Neural progenitor cell (in vitro differentiated cells): ENCODE measurements at regions not wholly inside any gene's neighbourhood (a gene's known extent, or its start where the extent isn't known, plus 50 kb on each side); places are given as distances from the start of the nearest gene placed in this dataset.
A peak's percentile ranks its signal among the peaks of the same experiment; 100 is the strongest.

Experiments
- DNase-seq: peaks from one replicate; pipeline ENCODE4 v3.0.0-alpha.2; 2016; ENCODE audit warnings: low spot score
- H2AFZ ChIP-seq: fragments of 200-600 bp; sonication (generic); replicated peaks from 2 replicates; pipeline ENCODE4 v1.6.1; 2016; ENCODE audit warnings: antibody characterized with exemption
- H3F3A ChIP-seq: fragments of 200-600 bp; sonication (generic); 2 replicates; pipeline ENCODE4 v1.6.1; 2016; ENCODE audit warnings: antibody characterized with exemption, low read depth
- H3K27ac ChIP-seq: fragments of 200-600 bp; sonication (generic); 2 replicates; pipeline ENCODE4 v1.5.1; 2016; ENCODE audit warnings: mild to moderate bottlenecking
- H3K27me3 ChIP-seq: fragments of 200-600 bp; sonication (generic); 2 replicates; pipeline ENCODE4 v1.6.1; 2016; ENCODE audit warnings: mild to moderate bottlenecking, moderate library complexity
- H3K36me3 ChIP-seq: fragments of 200-600 bp; sonication (generic); 2 replicates; pipeline ENCODE4 v1.5.1; 2016
- H3K4me1 ChIP-seq: fragments of 200-600 bp; sonication (generic); 2 replicates; pipeline ENCODE4 v1.6.1; 2016; ENCODE audit warnings: mixed run types
- H3K4me2 ChIP-seq: fragments of 200-600 bp; sonication (generic); 2 replicates; pipeline ENCODE4 v1.6.1; 2016
- H3K4me3 ChIP-seq: fragments of 200-600 bp; sonication (generic); 2 replicates; pipeline ENCODE4 v1.5.1; 2016
- H3K79me2 ChIP-seq: fragments of 200-600 bp; sonication (generic); 2 replicates; pipeline ENCODE4 v1.6.1; 2016; ENCODE audit warnings: low read depth
- H3K9ac ChIP-seq: fragments of 200-600 bp; sonication (generic); 2 replicates; pipeline ENCODE4 v1.6.1; 2016
- H3K9me3 ChIP-seq: fragments of 200-600 bp; sonication (generic); 2 replicates; pipeline ENCODE4 v1.5.1; 2016; ENCODE audit warnings: low read depth
- H4K20me1 ChIP-seq: fragments of 200-600 bp; sonication (generic); 2 replicates; pipeline ENCODE4 v1.6.1; 2016; ENCODE audit warnings: low read depth
- H3K27ac Mint-ChIP-seq: 3 replicates; pipeline ENCODE4 v1.8.0; 2021; ENCODE audit warnings: mixed read lengths
- H3K27me3 Mint-ChIP-seq: 2 replicates; pipeline ENCODE4 v1.8.0; 2022; ENCODE audit warnings: low read depth, mild to moderate bottlenecking, inconsistent platforms, moderate library complexity, mixed read lengths; ENCODE audit not compliant: insufficient read depth
- H3K36me3 Mint-ChIP-seq: 3 replicates; pipeline ENCODE4 v1.8.0; 2021; ENCODE audit warnings: mixed read lengths
- H3K4me1 Mint-ChIP-seq: 3 replicates; pipeline ENCODE4 v1.8.0; 2021; ENCODE audit warnings: mixed read lengths
- H3K4me3 Mint-ChIP-seq: 3 replicates; pipeline ENCODE4 v1.8.0; 2021; ENCODE audit warnings: mild to moderate bottlenecking, moderate library complexity, mixed read lengths
- H3K9me3 Mint-ChIP-seq: 3 replicates; pipeline ENCODE4 v1.8.0; 2020; ENCODE audit warnings: mixed read lengths
- EZH2 ChIP-seq: fragments of 200-600 bp; sonication (generic); IDR thresholded peaks from 2 replicates; pipeline ENCODE4 v1.6.1; 2017; ENCODE audit warnings: antibody characterized with exemption, mild to moderate bottlenecking, moderate library complexity
- EZH2phosphoT487 ChIP-seq: fragments of 200-600 bp; sonication (generic); IDR thresholded peaks from 2 replicates; pipeline ENCODE4 v1.6.1; 2017; ENCODE audit warnings: antibody characterized with exemption
- TF ChIP-seq, protein P1 (sequence below): fragments of 200-600 bp; sonication (generic); IDR thresholded peaks from 2 replicates; pipeline ENCODE4 v1.5.1; 2017; ENCODE audit warnings: antibody characterized with exemption, mild to moderate bottlenecking

DNA sequence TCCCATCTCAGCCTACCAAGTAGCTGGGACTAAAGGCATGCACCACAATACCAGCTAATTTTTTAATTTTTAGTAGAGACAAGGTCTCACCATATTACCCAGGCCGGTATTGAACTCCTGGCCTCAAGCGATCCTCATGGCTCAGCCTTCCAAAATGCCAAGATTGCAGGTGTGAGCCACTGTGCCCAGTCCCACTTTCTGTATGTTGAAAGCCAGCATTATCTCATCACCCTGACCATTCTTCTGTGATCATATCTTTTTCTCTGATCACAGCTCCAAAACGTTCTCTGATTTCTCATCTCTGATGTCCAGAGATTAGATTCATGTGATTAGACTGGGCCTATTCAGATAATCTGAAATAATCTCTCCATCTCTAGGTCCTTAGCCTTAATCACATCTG is 337.7 kb downstream of the TPBG start:
- peaks cover 11% of the 10 kb centered on the region for H3K36me3 Mint-ChIP-seq
- Histone ChIP-seq H3K36me3 (no peaks in the 10 kb centered on the region), H3K4me1 (peaks cover 16% of the 10 kb centered on the region), H3K4me2 (no peak overlapping the region), H4K20me1 (no peaks in the 10 kb centered on the region), H3K4me3 (no peak overlapping the region), H3K27me3 (no peaks in the 10 kb centered on the region), H2AFZ (no peak overlapping the region), H3K79me2 (no peaks in the 10 kb centered on the region), H3K9ac (no peak overlapping the region), H3F3A (peaks cover 8% of the 10 kb centered on the region), H3K9me3 (peaks cover 11% of the 10 kb centered on the region), H3K27ac (no peak overlapping the region)
- DNase-seq = no peak
- peaks cover 6% of the 10 kb centered on the region for H3K27me3 Mint-ChIP-seq
- H3K4me3 Mint-ChIP-seq = no peak overlapping the region
- H3K9me3 Mint-ChIP-seq = peaks cover 28% of the 10 kb centered on the region
- peaks cover 19% of the 10 kb centered on the region for H3K4me1 Mint-ChIP-seq
- TF ChIP-seq EZH2 (no peak), EZH2phosphoT487 (no peak)
- TF ChIP-seq, protein P1, sequence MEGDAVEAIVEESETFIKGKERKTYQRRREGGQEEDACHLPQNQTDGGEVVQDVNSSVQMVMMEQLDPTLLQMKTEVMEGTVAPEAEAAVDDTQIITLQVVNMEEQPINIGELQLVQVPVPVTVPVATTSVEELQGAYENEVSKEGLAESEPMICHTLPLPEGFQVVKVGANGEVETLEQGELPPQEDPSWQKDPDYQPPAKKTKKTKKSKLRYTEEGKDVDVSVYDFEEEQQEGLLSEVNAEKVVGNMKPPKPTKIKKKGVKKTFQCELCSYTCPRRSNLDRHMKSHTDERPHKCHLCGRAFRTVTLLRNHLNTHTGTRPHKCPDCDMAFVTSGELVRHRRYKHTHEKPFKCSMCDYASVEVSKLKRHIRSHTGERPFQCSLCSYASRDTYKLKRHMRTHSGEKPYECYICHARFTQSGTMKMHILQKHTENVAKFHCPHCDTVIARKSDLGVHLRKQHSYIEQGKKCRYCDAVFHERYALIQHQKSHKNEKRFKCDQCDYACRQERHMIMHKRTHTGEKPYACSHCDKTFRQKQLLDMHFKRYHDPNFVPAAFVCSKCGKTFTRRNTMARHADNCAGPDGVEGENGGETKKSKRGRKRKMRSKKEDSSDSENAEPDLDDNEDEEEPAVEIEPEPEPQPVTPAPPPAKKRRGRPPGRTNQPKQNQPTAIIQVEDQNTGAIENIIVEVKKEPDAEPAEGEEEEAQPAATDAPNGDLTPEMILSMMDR = no peak
- no peak overlapping the region for H3K27ac Mint-ChIP-seq

DNA sequence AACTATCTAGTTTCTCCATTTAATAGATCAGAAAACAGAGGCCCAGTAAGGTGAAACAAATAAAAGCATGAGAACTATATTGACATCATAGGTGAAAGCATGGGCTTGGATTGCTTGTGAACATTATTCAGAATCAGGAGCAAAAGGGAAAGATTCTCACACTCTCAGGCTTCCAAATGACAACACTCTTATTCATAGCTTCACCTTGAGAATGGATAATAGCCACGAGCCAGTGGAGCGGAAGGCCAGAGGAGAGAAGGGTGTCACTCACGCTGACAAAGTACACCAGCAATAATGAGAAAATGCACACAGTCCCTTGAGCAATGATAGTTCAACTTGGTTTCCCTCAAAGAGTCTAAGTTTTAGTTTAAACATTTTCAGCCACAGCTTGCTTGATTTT is 339.0 kb downstream of the TPBG start:
- no peak for DNase-seq
- Mint-ChIP-seq H3K4me1 (peaks cover 19% of the 10 kb centered on the region), H3K36me3 (peaks cover 15% of the 10 kb centered on the region), H3K9me3 (peaks cover 37% of the 10 kb centered on the region), H3K27me3 (peaks cover 6% of the 10 kb centered on the region), H3K27ac (no peak overlapping the region), H3K4me3 (no peak overlapping the region)
- no peak overlapping the region for H3K4me3 ChIP-seq
- no peaks in the 10 kb centered on the region for H3K36me3 ChIP-seq
- H3F3A ChIP-seq = peaks cover 8% of the 10 kb centered on the region
- TF ChIP-seq EZH2 (no peak), EZH2phosphoT487 (no peak)
- TF ChIP-seq, protein P1 = no peak
- H3K9me3 ChIP-seq = peaks cover 11% of the 10 kb centered on the region
- H3K4me2 ChIP-seq = peak overlapping the region; percentile 24
- no peaks in the 10 kb centered on the region for H4K20me1 ChIP-seq
- H3K9ac ChIP-seq = no peak overlapping the region
- peaks cover 16% of the 10 kb centered on the region for H3K4me1 ChIP-seq
- H3K79me2 ChIP-seq = no peaks in the 10 kb centered on the region
- peak overlapping the region; percentile 90 for H2AFZ ChIP-seq
- H3K27me3 ChIP-seq = no peaks in the 10 kb centered on the region
- no peak overlapping the region for H3K27ac ChIP-seq

DNA sequence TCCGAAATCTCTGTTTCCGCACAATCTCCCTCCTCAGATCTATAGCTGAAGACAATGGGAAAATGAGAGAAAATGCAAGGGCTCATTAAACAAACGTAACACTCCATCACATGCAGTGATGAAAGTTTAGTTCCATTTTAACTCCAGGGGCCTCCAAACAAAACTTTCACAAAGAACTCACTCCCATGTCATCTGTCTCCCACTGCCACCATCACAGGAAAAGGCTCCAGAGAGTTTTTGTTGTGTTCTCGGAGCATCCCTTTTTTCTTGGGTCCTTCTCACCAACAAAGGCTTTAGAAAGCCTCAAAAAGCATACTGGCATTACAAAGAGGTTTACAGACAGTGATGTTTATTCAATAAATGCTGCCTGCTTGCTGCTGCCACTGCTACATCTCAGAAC is 339.6 kb downstream of the TPBG start:
- Histone ChIP-seq H3K27me3 (no peaks in the 10 kb centered on the region), H3K4me1 (peaks cover 16% of the 10 kb centered on the region), H3K4me2 (peak overlapping the region; percentile 24), H4K20me1 (no peaks in the 10 kb centered on the region), H3K27ac (no peak overlapping the region), H3K4me3 (no peak overlapping the region), H3F3A (peaks cover 8% of the 10 kb centered on the region), H2AFZ (peak overlapping the region; percentile 90), H3K79me2 (no peaks in the 10 kb centered on the region), H3K9ac (no peak overlapping the region), H3K9me3 (peaks cover 11% of the 10 kb centered on the region), H3K36me3 (no peaks in the 10 kb centered on the region)
- DNase-seq = no peak
- Mint-ChIP-seq H3K9me3 (peaks cover 39% of the 10 kb centered on the region), H3K4me3 (no peak overlapping the region), H3K36me3 (peaks cover 15% of the 10 kb centered on the region), H3K27ac (peak overlapping the region; percentile 64), H3K27me3 (peaks cover 6% of the 10 kb centered on the region), H3K4me1 (peaks cover 19% of the 10 kb centered on the region)
- TF ChIP-seq, protein P1 = no peak
- TF ChIP-seq EZH2phosphoT487 = no peak
